ENCODE measurements at regions not wholly inside any gene's neighbourhood (a gene's known extent, or its start where the extent isn't known, plus 50 kb on each side); places are given as distances from the start of the nearest gene placed in this dataset.

DNA sequence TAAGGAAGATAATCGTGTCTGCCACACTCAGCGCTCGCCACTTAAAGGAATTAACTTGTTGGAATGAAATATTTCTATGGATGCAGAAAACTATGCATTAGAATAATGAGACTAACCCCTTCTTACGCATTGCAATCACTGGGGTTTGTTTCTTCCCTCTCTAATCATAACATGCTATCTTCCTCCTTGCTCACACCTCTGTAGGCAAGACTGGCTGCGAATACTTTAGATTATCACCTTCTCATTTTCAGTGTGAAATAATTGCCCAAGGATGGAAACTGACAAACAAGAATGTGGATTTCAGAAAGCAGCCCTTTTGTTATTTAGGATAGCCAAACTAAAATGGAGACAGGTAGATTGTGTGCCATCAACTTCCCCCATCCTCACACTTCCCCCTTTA lies 349.4 kb downstream of the MID1IP1 start:
- intact Hi-C loops (cut with DNase I): no loop called here
- ATAC-seq: no peak
- DNase-seq (ENCODE audit: missing footprints): no peak

DNA sequence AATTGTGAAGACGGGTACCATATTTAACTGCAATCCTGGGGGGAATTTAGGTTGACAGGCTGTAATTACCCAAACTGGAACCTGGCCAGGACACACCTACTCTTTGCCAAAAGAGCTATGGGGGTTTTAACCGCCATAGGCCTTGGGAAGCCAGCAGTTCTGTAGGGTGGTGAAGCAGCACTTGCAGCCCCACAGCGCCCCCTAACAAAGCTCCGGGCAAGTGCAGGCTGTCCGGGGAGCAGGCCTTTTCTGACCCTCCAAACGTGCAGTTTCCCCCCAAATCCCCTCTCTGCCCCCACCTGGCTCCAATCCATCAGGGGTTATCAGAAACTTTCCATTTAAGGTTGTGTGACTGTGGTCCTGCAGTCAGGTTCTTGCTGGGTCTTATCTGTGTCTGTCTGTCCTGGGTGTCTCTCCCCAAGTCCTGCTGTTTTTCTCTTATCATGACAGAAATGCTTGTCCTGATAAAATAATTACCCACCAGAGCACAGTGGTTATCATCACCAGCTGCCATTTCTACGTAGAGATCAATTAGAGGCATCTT lies 350.9 kb downstream of the MID1IP1 start:
- ATAC-seq: no peak
- DNase-seq (ENCODE audit: missing footprints): peak; percentile 68
- intact Hi-C loops (cut with DNase I): no loop called here

DNA sequence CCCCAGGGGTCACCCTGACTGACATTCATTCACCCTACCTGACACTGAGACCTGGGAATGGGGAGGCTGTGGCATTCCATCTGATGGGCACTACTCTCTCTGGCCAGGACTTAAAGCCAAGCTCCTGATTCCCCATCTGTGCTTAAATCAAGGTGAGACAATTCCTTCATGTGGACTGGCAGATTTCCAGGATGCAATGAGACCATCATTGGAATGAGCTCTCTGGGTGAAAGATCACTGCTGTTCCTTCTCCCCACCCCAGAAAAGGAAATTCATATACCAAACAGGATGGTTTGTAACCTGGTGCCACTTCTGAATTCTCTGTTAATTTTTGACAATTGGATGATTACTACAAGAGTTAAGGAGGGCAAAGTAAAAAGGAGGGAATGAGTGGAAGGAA lies 354.8 kb downstream of the MID1IP1 start:
- intact Hi-C loops (cut with DNase I): no loop called here
- ATAC-seq (no peak), DNase-seq (ENCODE audit: missing footprints) (no peak)

DNA sequence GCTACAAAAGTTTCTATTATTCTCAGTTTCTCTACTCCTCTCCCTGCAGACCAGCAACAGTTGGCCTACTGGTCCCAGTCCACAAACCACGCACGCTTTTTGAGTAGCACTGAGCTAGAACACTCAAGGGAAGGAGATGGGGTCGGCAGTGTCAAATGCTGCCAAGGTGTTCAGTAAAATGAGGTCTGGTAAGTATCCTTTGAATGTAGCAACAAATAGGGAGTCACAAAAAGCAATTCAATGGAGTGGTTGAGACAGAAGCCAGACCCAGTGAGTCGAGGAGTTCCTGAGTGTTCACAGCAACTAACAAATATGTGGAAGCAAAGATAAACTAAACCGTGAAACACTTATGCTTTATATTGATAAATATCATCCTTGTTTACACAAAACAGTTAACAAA lies 355.7 kb downstream of the MID1IP1 start:
- DNase-seq (ENCODE audit: missing footprints) (no peak), ATAC-seq (no peak)
- intact Hi-C loops (cut with DNase I): no loop called here

DNA sequence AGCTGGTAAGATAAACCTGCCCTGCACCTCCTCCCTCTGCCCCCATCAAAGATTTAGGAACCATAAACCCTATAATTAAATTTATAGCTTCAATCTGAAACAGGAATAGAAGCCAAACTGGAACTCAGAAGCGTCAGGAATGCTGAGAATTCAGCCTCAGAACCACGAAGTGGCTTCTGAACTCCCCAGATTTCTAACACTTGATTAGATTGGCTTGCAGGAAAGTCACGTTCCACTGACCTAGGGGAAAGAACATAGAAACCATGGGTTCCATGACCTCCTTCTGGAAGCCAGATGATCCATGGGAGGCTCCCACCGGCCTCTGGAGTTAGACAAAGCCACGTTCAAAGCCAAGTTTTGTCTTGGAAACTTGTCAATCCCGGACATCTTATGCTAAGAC lies 356.5 kb downstream of the MID1IP1 start:
- no peak for DNase-seq (ENCODE audit: missing footprints)
- no peak for ATAC-seq
- intact Hi-C loops (cut with DNase I): no loop called here

DNA sequence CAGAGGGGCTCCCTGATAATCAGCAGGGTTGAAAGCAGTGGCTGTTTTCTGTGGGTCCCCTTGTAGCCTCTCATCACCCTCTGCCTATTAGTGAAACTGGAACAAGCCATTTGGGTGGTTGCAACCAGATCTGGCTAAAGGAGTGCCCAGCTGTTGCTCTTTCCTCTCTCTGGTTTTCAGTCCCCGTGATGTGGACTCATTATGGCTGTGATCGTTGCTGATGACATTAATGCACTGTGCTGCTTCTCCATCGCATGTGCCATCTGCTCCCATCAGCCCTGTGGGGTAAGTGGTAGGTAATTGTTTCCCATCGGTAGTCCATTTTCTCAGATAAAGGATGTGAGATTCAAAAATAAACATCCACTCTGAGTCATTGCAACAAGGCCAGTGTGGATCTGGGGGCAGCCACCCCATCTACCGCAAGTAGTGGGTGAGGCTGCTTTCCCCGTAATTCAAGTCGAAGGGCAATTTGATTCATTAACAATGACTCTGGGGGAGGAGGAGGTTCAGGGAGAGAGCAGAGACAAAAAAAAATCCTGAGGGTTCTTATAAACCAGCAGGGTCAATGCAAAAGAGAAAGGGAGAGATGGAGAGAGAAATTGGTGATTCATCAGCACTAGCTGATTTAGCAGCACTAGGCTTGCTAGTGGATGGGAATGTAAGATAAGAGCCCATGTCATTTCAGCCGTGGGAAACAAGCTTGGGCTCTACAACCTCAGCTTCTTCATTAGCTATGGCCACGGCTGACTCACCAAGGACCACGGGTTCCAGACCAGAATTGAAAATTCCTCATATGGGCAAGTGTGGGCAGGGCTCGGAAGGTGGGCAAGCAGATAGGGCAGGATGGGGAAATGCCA lies 357.8 kb downstream of the MID1IP1 start:
- no peak for ATAC-seq
- DNase-seq (ENCODE audit: missing footprints): no peak
- intact Hi-C loops (cut with DNase I): no loop called here

DNA sequence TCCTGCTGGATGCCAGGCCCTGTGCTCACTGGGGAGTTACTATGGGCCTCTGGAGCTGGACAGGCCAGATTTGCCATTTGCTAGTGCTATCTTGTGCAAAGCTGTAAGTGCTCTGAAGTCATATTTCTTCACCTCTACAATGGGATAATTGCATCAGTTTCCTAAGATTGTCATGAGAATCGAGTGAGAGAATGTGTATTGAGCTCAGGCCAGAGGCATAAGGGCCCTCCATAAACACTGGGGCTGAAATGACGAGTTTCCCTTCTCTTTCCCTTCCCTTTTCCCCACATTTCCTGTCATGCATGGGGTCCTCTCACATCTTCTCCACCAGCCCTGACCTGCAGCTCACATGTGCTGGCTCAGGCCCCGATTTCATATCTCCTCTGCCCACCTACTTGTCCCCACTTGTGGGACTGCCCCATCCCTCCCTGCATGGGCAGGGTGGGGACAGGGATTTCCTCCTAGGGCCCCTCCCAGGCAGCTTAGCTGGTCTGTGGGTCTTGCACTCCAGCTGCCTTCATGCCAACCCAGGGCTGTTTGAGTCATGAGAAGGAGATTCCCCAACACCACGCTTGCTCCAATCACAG lies 358.8 kb downstream of the MID1IP1 start:
- no peak for DNase-seq (ENCODE audit: missing footprints)
- ATAC-seq: no peak
- intact Hi-C loops (cut with DNase I): no loop called here

DNA sequence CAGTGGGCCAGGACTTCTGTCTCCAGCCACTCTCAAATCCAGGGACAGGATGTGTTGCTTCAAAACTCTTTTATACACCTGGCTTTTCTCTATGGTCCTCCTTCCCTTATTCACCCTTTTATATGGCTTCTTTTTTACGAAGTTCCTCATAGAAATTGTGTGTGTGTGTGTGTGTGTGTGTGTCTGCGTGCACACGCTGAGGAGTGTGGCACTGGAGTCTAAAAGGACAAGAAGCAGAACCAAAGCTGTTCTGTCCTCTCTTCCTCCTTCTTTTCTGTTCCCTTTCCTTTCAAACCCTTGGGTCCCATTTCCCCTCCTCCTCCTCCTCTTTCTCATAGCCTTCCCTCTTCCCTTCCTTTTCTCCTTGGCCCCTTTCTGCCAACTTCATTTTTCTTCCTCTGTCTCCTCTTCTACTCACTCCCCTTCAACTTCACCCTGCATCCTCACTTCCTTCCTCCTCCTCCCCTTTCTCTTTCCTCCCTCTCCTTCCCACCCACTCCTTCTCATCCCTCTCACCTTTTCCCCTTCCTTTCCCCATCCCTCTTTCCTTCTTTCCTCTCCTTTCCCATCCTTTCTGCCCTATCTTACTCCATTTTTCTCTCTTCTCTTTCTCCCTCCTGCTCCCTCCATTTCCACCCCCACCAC lies 360.5 kb downstream of the MID1IP1 start:
- ATAC-seq (no peak), DNase-seq (ENCODE audit: missing footprints) (no peak)
- intact Hi-C loops (cut with DNase I): no loop called here

DNA sequence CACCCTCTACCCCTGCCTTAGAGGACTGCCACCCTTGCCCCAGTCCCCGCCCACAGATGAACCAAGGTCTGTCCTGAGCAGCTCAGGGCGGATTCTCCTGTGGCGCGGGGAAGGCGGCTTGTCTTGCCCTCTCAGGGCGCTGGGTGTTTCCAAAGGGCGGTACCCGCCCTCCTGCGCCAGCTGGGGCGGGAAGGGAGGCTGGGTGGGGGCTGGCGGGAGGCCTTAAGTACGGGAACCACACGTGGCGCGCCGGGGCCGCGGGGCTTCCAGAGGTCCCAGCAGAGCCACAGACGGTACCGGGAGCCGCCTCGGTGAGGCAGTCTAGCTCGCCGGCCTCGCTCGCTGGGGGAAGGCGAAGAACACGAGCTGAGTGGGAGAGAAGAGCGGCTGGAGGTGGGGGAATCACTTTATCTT lies 361.1 kb downstream of the MID1IP1 start:
- DNase-seq (ENCODE audit: missing footprints) (peak; percentile 71), ATAC-seq (peak; percentile 41)
- intact Hi-C loops (cut with DNase I): no loop called here

DNA sequence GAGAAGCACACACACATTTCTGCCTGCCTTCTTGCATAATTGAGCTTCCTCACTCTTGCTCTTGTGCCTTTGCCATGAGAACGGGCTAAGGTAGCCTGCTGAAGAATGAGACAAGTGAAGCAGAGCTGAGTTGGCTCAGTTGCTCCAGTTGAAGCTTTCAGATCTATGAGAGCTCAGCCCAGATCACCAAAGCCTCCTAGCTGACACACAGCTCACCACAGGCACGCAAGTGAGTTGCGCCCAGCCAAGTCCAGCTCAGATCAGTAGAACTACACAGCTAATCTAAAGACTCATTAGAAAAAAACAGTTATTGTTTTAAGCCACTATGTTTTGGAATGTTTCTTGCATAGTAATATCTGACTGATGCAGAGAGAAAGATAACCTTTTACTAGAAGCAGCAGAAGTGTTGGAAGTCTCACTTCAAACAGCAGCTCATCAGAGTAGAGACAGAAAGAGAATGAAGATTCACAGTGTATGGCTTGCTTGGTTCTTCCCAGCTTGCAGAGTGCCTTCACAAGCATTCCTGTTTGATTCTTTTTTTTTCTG lies 362.4 kb downstream of the MID1IP1 start:
- intact Hi-C loops (cut with DNase I): no loop called here
- no peak for ATAC-seq

DNA sequence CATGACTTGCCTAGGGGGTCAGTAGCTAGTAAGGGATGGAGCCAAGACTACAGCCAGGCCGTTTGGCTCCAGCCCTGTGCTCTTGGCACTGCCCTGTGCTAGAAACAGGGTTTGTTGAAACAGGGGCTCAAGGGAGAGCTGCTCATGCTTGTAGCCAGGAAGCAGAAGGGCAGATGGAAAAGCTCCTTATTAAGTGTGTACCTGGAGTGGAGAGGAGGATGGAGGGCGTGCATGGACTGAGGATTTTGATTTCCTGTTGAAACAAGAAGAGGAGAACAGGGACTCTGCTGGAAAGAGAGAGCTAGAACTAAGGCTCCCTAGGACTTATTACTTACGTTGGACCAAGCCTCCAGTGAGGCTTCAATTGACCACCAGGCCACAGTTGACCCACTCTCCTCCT lies 363.0 kb downstream of the MID1IP1 start:
- no peak for DNase-seq (ENCODE audit: missing footprints)
- ATAC-seq: no peak
- intact Hi-C loops (cut with DNase I): no loop called here

More for the DNA sequence above, 362.4 kb downstream of the MID1IP1 start:
- no peak for DNase-seq (ENCODE audit: missing footprints)

DNA sequence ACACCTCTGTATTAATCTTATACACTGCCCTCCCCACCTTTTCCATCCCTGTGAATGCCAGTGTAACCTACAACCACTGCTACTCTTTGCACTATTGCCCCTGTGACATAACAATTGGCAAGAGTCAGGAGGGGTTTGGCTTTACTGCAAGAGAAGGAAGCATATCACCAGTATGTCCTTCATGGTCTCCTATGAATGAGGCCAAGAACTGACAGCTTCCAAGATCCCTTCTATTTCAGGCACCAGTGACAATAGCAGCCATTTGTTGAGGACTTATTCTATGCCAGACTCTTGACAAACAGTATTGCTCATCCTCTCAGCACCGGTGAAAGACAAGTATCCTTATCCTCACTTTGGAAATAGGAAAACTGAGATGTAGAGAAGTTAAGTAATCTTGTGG lies 363.9 kb downstream of the MID1IP1 start:
- intact Hi-C loops (cut with DNase I): no loop called here
- peak; percentile 81 for ATAC-seq
- DNase-seq (ENCODE audit: missing footprints): no peak

DNA sequence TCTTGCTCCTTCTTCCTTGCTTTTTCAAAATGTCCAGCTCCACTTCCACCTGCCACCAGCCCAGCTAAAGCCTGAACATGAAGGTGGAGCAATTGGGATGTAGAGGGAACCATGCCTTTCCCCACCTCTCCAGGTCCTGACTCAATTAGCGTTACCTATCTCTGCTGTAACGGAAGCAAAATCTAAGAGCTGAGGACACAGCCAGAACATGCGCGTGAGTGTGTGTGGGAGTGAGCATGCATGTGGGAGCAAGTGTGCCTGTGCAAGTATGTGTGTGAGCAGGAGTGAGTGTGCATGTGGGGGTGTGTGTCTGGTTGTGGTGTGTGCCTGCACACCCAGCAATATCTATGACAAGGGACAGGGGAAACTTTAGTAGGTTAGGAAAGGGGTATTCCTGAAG lies 364.5 kb downstream of the MID1IP1 start:
- DNase-seq (ENCODE audit: missing footprints): no peak
- intact Hi-C loops (cut with DNase I): no loop called here
- ATAC-seq: no peak

DNA sequence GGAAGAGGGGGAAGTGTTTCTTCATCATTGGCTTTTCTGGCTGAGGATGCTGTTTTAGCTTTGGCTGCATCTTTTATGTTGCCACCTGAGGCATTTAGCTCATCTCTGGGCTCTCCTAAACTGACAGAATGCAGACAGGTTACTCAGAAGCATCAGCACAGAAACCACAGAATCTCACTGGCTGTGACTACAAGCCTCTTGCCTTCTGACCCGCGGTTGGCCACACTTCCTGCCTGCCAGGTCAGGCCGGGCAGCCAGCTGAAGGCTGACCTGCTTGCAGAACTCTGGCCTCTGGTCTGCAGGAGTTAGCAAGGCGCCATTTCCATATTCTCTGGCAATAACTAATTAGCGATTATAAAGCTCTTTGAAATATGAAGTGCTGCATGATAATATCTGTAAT lies 366.5 kb downstream of the MID1IP1 start:
- no peak for ATAC-seq
- intact Hi-C loops (cut with DNase I): no loop called here
- DNase-seq (ENCODE audit: missing footprints): no peak

DNA sequence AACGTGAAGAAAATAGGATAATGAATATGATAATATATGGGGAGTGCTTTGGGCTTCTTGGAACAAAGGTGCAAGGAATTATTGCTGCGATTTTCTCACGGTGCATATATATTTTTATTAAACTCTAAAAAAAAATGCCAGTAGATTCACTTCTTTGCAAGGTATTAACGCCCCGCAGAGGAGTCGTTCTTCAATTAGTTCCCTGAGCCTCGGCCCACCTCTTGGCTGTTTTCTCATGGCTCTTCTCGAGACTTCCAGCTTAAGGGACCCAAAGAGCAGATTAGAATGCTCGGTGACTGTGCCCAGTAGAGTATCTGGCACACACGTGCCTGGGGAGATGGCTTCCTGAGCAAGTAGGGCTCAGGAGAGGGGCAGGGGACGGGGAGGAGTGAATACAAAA lies 367.4 kb downstream of the MID1IP1 start:
- no peak for ATAC-seq
- no peak for DNase-seq (ENCODE audit: missing footprints)
- intact Hi-C loops (cut with DNase I): no loop called here

DNA sequence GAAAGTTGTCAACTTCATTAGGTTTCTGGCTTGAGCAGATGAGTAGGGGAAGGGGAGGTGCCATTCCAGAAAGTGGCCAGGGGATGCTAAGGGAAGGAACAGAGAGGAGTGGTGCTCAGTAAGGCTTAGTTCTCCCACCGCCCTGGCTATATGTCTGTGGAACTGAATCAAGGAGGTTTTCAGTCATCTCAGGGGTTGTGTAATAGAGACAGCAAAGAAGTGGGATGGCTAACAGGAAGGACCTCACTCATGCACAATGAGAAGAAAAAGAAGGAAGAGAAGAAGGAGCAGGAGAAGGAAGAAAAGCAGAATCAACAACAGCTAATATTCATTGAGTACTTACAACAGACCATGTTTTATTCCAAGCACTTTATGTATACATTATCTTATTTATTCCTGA lies 368.7 kb downstream of the MID1IP1 start:
- ATAC-seq: no peak
- intact Hi-C loops (cut with DNase I): no loop called here

DNA sequence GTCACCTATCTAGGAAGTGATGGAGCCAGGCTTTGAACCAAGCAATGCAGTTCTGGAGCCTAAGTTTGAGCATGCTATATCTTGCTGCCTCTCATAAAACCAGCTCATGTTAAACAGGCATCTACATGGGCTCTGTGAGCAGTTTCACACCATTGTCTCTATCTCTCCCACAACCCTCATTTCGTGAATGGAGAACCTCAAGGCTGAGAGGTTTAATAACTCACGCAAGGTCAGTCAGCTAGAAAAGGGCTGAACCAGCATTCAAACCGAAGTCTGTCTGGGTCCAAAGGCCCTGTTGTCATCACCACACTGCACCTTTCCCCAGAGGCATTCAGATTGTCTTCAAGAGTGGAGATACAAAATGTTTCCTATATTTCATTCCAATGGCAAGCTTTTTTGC lies 369.2 kb downstream of the MID1IP1 start:
- DNase-seq (ENCODE audit: missing footprints) (no peak), ATAC-seq (no peak)
- intact Hi-C loops (cut with DNase I): no loop called here

More for the DNA sequence above, 368.7 kb downstream of the MID1IP1 start:
- no peak for DNase-seq (ENCODE audit: missing footprints)

DNA sequence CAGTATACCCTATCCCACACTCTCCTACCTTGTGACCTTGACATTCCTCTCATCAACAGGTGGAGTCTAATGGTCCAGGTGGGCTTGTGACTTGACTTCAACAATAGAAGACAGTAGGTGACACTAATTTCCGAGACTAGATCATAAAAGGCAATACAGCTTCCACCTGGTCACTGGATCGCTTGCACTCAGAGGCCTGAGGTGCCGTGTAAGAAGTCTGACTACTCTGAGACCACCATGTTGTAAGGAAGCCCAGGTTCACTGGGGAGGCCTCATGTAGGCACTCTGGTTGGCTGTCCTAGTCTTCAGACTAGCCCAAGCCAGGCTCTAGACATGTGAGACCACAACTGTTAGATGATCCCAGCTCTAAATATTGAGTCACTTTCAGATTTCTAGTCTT lies 370.4 kb downstream of the MID1IP1 start:
- ATAC-seq (no peak), DNase-seq (ENCODE audit: missing footprints) (no peak)
- intact Hi-C loops (cut with DNase I): no loop called here

DNA sequence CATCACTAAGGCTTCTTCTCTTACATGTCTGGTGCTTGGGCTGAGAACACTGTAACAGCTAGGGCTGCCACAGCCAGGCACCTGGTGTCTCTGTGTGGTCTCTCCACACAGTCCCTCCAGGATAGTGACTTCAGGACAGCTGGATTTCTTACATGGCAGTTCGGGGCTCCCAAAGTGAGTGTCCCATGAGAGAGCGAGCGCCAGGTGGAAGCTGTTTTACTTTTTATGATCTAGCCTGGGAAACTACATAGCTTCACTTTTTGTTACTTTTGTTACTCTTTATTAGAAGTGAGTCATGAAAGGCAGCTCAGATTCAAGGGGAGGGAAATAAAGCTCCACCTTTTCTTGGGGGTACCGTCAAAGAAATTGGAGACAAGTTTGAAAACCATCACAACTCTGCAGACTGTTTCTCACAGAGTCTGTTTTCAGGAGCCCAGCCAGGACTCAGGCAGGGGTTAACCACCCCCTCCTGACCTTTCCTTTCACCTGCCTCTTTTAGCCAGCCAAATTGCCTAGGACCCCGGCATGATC lies 373.0 kb downstream of the MID1IP1 start:
- no peak for ATAC-seq
- peak; percentile 33 for DNase-seq (ENCODE audit: missing footprints)
- intact Hi-C loops (cut with DNase I): no loop called here
